Central memory CD8-positive, alpha-beta T cell (primary cell): ENCODE measurements at regions not wholly inside any gene's neighbourhood (a gene's known extent, or its start where the extent isn't known, plus 50 kb on each side); places are given as distances from the start of the nearest gene placed in this dataset.

ENCODE experiments used
- ATAC-seq: fragments of 150-1000 bp; cut with Tn5 transposase; replicated peaks from 2 replicates; pipeline ENCODE4 v1.10.0; 2022; ENCODE audit warnings: mild to moderate bottlenecking, moderate FRiP score, moderate number of reproducible peaks; ENCODE audit not compliant: poor library complexity, severe bottlenecking; ENCODE audit errors: extremely low read depth
- DNase-seq, 2 donors: peaks; one replicate each; pipeline ENCODE4 v3.0.0; 2021; ENCODE audit warnings: low spot score in 2 of 2
- H3K27ac Mint-ChIP-seq: one replicate; pipeline ENCODE4 v1.8.0; 2022; ENCODE audit warnings: low read depth, mild to moderate bottlenecking, moderate library complexity, mixed read lengths
- H3K27me3 Mint-ChIP-seq: one replicate; pipeline ENCODE4 v1.8.0; 2022; ENCODE audit warnings: mixed read lengths
- H3K36me3 Mint-ChIP-seq: one replicate; pipeline ENCODE4 v1.8.0; 2022; ENCODE audit warnings: mild to moderate bottlenecking, moderate library complexity, mixed read lengths; ENCODE audit not compliant: insufficient read depth
- H3K4me1 Mint-ChIP-seq: one replicate; pipeline ENCODE4 v1.8.0; 2022; ENCODE audit warnings: mixed read lengths
- H3K4me3 Mint-ChIP-seq: one replicate; pipeline ENCODE4 v1.8.0; 2022; ENCODE audit warnings: mild to moderate bottlenecking, moderate library complexity, mixed read lengths
- H3K9me3 Mint-ChIP-seq: one replicate; pipeline ENCODE4 v1.8.0; 2022; ENCODE audit warnings: mixed read lengths

- no peak for ATAC-seq
- Mint-ChIP-seq H3K27ac (no peak overlapping the region), H3K27me3 (no peaks in the 10 kb centered on the region), H3K36me3 (no peaks in the 10 kb centered on the region), H3K4me1 (no peaks in the 10 kb centered on the region), H3K9me3 (peaks cover 31% of the 10 kb centered on the region), H3K4me3 (no peak overlapping the region)
- DNase-seq, result no peak
These were observed 376.0 kb downstream of the ALG10 start for GRCh38 chr12:34398366-34398705.

- ATAC-seq, result no peak
- Mint-ChIP-seq H3K36me3 (no peaks in the 10 kb centered on the region), H3K27me3 (no peaks in the 10 kb centered on the region), H3K4me3 (no peak overlapping the region), H3K4me1 (no peaks in the 10 kb centered on the region), H3K27ac (no peak overlapping the region), H3K9me3 (peaks cover 30% of the 10 kb centered on the region)
- peak; percentile 6 to 9 for DNase-seq
These were observed 376.7 kb downstream of the ALG10 start for GRCh38 chr12:34398706-34399630.

- Mint-ChIP-seq H3K36me3 (no peaks in the 10 kb centered on the region), H3K27ac (no peak overlapping the region), H3K9me3 (peaks cover 29% of the 10 kb centered on the region), H3K4me1 (no peaks in the 10 kb centered on the region), H3K4me3 (no peak overlapping the region), H3K27me3 (no peaks in the 10 kb centered on the region)
- ATAC-seq (no peak), DNase-seq (peak; percentile 5 to 7)
These were observed 377.5 kb downstream of the ALG10 start for GRCh38 chr12:34399631-34400410.

- Mint-ChIP-seq H3K4me3 (no peak overlapping the region), H3K9me3 (peaks cover 36% of the 10 kb centered on the region), H3K27me3 (no peaks in the 10 kb centered on the region), H3K36me3 (no peaks in the 10 kb centered on the region), H3K4me1 (no peaks in the 10 kb centered on the region), H3K27ac (no peak overlapping the region)
- DNase-seq, result peak in 1 of 2 donors; percentile 5
- ATAC-seq, result no peak
These were observed 378.1 kb downstream of the ALG10 start for GRCh38 chr12:34400411-34400881.

DNA sequence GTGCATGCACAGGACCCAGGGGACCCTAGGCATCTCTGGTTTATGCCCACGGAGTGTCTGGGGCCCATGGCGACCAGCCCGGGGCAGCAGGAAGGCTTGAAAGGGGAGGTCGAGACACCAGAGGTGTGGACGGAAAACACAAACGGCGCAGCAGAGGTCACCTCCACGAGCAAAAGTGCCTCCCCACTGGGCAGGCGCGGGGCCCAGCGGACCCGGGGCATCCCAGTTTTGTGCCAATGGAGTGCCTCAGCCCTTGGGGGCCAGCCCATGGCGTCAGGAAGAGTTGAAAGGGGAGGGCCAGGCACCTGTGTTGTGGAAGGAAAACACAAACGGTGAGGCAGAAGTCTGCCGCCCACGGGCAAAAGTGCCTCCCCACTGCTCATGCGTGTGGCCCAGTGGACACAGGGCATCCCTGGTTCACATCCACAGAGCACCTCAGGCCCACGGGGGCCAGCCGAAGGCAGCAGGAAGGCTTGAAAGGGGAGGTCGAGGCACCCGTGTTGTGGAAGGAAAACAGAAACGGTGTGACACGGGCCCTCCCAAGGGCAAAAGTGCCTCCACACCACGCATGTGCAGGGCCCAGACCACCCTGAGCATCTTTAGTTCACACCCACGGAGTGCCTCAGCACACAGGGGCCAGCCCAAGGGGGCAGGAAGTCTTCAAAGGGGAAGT lies 378.8 kb downstream of the ALG10 start:
- H3K4me1 Mint-ChIP-seq, result no peaks in the 10 kb centered on the region
- no peaks in the 10 kb centered on the region for H3K27me3 Mint-ChIP-seq
- ATAC-seq, result no peak
- peaks cover 37% of the 10 kb centered on the region for H3K9me3 Mint-ChIP-seq
- H3K27ac Mint-ChIP-seq, result no peak overlapping the region
- DNase-seq, result peak; percentile 6 to 9
- no peaks in the 10 kb centered on the region for H3K36me3 Mint-ChIP-seq
- no peak overlapping the region for H3K4me3 Mint-ChIP-seq

DNA sequence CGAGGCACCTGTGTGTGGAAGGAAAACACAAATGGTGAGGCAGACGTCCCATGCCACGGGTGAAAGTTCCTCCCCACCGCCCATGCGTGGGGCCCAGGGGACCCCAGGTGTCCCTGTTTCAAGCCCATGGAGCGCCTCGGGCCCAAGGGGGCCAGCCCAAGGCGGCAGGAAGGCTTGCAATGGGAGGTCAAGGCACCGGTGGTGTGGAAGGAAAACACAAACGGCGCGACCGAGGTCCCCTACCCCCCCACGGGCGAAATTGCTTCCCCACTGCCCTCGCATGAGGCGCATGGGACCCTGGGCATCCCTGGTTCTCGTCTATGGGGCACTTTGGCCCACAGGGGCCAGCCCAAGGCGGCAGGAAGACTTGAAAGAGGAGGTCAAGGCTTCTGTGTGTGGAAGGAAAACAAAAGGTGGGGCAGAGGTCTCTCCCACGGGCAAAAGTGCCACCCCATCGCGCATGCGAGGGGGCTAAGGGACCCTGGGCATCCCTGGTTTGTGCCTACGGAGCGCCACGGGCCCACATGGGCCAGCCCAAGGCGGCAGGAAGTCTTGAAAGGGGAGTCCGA lies 379.4 kb downstream of the ALG10 start:
- no peaks in the 10 kb centered on the region for H3K27me3 Mint-ChIP-seq
- H3K4me1 Mint-ChIP-seq, result no peaks in the 10 kb centered on the region
- ATAC-seq (no peak), DNase-seq (peak; percentile 8 to 11)
- H3K36me3 Mint-ChIP-seq, result no peaks in the 10 kb centered on the region
- H3K4me3 Mint-ChIP-seq, result no peak overlapping the region
- H3K9me3 Mint-ChIP-seq, result peaks cover 32% of the 10 kb centered on the region
- no peak overlapping the region for H3K27ac Mint-ChIP-seq

GRCh38 chr12:34402228-34402898 lies 380.1 kb downstream of the ALG10 start:
- peak in 1 of 2 donors; percentile 2 for DNase-seq
- H3K9me3 Mint-ChIP-seq, result peaks cover 32% of the 10 kb centered on the region

DNA sequence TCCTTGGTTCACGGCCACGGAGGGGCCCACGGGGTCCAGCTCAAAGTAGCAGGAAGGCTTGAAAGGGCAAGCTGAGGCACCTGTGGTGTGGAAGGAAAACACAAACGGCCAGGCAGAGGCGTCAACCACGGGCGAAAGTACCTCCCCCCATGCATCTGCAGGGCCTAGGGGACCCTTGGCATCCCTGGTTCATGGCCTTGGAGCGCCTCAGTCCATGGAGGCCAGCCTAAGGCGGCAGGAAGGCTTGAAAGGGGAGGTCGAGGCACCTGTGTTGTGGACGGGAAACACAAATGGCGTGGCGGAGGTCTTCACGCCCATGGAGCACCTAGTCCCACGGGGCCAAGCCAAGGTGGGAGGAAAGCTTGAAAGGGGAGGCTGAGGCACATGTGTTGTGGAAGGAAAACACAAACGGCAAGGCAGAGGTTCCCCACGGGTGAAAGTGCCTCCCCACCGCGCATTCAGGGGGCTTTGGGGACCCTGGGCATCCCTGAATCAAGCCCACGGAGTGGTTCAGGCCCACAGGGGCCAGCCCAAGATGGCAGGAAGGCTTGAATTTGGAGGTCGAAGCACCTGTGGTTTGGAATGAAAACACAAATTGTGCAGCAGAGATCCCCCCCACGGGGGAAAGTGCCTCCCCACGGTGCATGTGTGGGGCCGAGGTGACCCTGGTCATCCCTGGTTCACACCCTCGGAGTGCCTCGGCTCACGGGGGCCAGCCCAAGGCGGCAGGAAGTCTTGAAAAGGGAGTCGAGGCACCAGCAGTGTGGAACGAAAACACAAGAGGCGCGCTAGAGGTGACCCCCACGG lies 380.8 kb downstream of the ALG10 start:
- Mint-ChIP-seq H3K27me3 (no peaks in the 10 kb centered on the region), H3K4me3 (no peak overlapping the region), H3K9me3 (peaks cover 38% of the 10 kb centered on the region), H3K27ac (no peak overlapping the region), H3K4me1 (no peaks in the 10 kb centered on the region), H3K36me3 (no peaks in the 10 kb centered on the region)
- peak in 1 of 2 donors; percentile 7 for DNase-seq
- no peak for ATAC-seq

More at GRCh38 chr12:34402228-34402898, 380.1 kb downstream of the ALG10 start:
- no peaks in the 10 kb centered on the region for H3K36me3 Mint-ChIP-seq
- no peaks in the 10 kb centered on the region for H3K27me3 Mint-ChIP-seq
- H3K4me1 Mint-ChIP-seq, result no peaks in the 10 kb centered on the region
- H3K4me3 Mint-ChIP-seq, result no peak overlapping the region
- no peak for ATAC-seq
- H3K27ac Mint-ChIP-seq, result no peak overlapping the region

GRCh38 chr12:34403706-34404376 lies 381.5 kb downstream of the ALG10 start:
- no peak for ATAC-seq
- Mint-ChIP-seq H3K9me3 (peaks cover 39% of the 10 kb centered on the region), H3K4me3 (no peak overlapping the region), H3K27me3 (no peaks in the 10 kb centered on the region), H3K36me3 (no peaks in the 10 kb centered on the region), H3K4me1 (no peaks in the 10 kb centered on the region), H3K27ac (no peak overlapping the region)
- peak; percentile 6 to 10 for DNase-seq

DNA sequence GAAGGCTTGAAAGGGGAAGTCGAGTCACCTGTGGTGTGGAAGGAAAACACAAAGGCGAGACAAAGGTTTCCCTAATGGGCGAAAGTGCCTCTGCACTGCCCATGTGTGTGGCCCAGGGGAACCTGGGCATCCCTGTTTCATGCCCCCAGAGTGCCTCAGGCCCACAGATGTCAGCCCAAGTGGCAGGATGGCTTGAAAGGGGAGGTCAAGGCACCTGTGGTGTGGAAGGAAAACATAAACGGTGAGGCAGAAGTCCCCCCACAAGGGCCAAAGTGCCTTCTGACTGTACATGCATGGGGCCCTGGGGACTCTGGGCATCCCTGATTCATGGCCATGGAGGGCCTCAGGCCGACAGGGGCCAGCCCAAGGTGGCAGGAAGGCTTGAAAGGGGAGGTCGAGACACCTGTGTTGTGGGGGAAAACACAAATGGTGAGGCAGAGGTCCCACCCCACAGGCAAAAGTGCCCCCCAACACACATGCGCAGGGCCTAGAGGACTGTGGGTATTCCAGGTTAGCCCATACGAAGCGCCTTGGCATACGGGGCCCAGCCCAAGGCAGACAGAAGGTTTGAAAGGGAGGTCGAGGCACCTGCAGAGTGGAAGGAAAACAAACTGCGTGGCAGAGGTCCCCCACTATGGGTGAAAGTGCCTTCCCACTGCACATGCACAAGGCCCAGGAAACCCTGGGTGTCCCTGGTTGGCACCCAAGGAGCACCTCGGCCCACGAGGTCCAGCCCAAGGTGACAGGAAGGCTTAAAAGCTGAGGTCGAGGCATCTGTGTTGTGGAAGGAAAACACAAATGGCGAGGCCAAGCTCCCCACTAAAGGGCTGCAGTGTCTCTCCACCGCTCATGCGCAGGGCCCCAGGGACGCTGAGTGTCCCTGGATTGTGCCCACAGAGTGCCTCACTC lies 382.3 kb downstream of the ALG10 start:
- H3K36me3 Mint-ChIP-seq, result no peaks in the 10 kb centered on the region
- H3K4me1 Mint-ChIP-seq, result no peaks in the 10 kb centered on the region
- peaks cover 39% of the 10 kb centered on the region for H3K9me3 Mint-ChIP-seq
- ATAC-seq, result no peak
- H3K4me3 Mint-ChIP-seq, result no peak overlapping the region
- peak; percentile 2 to 6 for DNase-seq
- no peak overlapping the region for H3K27ac Mint-ChIP-seq
- H3K27me3 Mint-ChIP-seq, result no peaks in the 10 kb centered on the region
